NB4 (cell line): ENCODE measurements at regions not wholly inside any gene's neighbourhood (a gene's known extent, or its start where the extent isn't known, plus 50 kb on each side); places are given as distances from the start of the nearest gene placed in this dataset.

Experiments
- CTCF ChIP-seq: IDR thresholded peaks from one replicate; pipeline ENCODE4 v1.5.1; 2012; ENCODE audit warnings: low read depth, low read length
- POLR2A ChIP-seq: IDR thresholded peaks from 2 replicates; pipeline ENCODE4 v1.6.1; 2011; ENCODE audit warnings: mild to moderate bottlenecking; ENCODE audit not compliant: insufficient read length; ENCODE audit errors: extremely low read depth

GRCh38 chr6:145169726-145170224 lies 565.5 kb downstream of the EPM2A start:
- TF ChIP-seq CTCF (no peak), POLR2A (no peak)
